Jurkat, Clone E6-1 (cell line): ENCODE measurements at regions not wholly inside any gene's neighbourhood (a gene's known extent, or its start where the extent isn't known, plus 50 kb on each side); places are given as distances from the start of the nearest gene placed in this dataset.

Experiments
- DNase-seq: peaks from one replicate; pipeline ENCODE4 v3.0.0-alpha.2; 2011; ENCODE audit warnings: low read depth, low spot score
- H3K4me3 ChIP-seq: 2 replicates; pipeline ENCODE4 v1.5.1; 2011; ENCODE audit warnings: mild to moderate bottlenecking, low read length, control low read depth, moderate library complexity

- no peak overlapping the region for H3K4me3 ChIP-seq
- no peak for DNase-seq
Observed at GRCh38 chr3:72381584-72381983, 466.7 kb downstream of the SHQ1 start.

GRCh38 chr3:72380711-72381493 lies 467.3 kb downstream of the SHQ1 start:
- no peak for DNase-seq
- H3K4me3 ChIP-seq = no peak overlapping the region

DNA sequence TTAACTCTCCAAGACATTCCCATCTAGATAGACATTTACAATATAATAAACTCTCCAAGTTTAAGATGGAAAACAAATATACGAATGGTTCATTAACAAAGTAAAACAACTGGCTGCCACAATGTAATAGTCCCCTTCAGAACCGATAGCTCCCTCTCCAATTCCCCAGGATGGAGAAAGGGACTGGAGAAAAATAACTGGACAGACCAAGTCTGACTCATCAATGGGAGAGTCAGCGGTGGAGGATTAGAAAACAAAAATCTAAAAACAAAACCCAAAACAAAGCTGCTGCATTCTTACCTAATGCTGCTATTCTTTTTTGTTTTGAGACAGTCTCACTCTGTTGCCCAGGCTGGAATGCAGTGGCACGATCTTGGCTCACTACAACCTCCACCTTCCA lies 468.1 kb downstream of the SHQ1 start:
- no peak for DNase-seq
- no peak overlapping the region for H3K4me3 ChIP-seq

DNA sequence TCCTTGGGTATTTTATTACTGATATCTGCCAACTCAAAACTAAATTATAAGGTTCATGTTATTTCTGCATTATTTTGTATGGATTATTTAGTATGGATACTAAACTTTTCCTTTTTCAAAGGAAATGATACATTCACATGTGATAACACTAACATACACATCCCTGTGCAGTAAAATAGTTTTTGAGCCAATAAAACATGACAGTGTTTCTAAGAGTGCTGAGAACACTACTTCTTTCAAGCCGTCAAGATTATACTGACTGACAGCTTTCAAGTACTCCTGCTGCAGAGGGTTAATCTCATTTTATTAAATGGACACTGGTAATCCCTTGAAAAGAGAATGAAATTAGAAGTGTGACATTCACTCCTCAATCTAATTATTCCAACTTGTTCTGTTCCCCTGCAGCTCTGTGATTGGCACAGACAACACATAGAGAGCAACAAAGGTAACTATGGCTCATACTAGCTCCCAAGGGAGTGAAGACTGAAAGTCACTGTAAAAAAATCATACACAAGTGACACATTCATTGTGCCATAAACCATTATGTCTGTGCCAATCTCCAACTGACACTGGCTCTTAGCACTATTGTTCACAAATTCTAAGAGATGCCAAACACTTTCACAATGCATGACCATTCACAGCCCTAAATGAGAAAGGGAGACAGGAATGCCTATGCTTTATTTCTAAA lies 468.6 kb downstream of the SHQ1 start:
- no peak for DNase-seq
- H3K4me3 ChIP-seq = no peak overlapping the region

DNA sequence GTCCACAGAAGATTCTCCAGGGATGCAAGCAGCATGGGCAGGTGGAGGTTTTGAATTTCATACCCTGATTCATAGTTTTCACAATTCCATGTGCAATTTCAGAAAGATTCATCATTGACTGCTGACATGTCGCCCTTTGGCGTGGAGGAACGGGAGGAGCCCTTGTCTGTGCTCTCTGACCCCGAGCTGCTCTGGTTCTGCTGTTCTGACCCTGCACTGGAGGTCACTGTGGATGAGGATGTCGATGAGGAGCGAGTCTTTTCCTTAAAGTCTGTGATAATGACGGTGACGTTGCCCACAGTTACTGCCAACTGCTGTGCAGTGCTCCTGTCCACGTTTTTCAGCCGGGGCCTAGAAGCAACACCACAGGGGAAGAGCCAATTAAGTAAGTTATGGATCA lies 470.0 kb downstream of the SHQ1 start:
- no peak overlapping the region for H3K4me3 ChIP-seq
- no peak for DNase-seq

GRCh38 chr3:72376956-72377710 lies 471.1 kb downstream of the SHQ1 start:
- no peak overlapping the region for H3K4me3 ChIP-seq
- no peak for DNase-seq

DNA sequence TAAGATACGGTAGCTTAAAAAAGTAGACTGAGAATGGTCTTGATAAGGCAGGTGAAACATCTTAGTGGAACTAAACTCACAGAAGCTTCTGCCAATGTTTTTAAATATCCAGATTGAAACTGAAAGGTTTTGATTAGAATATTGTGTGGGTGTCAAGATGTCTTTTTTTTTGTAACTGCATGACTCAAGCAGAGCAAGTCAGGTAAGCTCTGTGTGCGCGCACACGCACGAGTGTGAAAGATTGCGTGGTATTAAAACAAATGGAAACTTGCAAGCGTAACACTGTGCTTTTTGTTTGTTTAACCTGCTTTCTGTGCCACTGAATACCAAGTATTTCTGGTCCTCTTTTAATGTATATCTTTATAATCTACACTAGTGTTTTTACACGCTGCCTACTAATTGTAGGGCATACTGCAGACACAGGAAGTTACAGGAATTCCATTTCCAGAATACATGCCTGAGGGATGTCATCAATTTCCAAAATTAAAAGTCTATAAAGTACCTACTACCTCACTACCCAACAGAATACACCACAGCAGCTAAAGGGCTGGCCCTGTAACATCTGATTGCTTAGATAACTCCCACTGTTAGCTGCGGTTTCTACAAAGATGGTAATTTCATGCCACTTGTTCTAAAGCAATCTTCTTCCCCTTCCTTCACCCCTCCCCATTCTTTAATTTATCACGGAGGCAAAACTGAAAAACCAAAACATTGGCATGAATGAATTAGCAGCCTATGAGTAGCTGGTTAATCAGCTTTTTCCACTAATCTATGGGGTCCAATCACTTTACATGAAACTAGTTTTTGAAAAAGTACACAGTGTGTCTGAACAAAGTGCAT lies 472.8 kb downstream of the SHQ1 start:
- peak; percentile 82 for DNase-seq
- no peak overlapping the region for H3K4me3 ChIP-seq

GRCh38 chr3:72373139-72373538 lies 475.1 kb downstream of the SHQ1 start:
- no peak overlapping the region for H3K4me3 ChIP-seq
- no peak for DNase-seq

GRCh38 chr3:72372161-72372560 lies 476.1 kb downstream of the SHQ1 start:
- no peak for DNase-seq
- no peak overlapping the region for H3K4me3 ChIP-seq

DNA sequence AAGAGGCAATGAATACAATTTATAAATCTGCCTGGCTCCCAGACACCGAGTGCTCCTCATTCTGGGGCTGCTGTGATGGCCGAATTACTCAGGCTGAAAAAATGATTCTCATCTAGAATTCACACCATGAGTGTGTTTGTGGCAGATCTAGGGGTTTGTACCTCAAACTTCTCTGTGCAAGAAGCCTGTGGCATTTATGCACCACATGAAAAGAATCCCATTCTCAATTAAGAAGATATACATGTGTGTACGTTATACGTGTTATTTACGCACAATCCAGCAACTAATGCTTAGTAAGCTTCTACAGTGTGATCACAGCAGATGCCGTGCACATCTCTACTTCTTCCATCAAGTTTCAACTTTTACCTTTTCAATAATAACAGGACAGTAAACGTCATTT lies 476.8 kb downstream of the SHQ1 start:
- DNase-seq = peak; percentile 69
- no peak overlapping the region for H3K4me3 ChIP-seq

- H3K4me3 ChIP-seq = no peak overlapping the region
Observed at GRCh38 chr3:72370947-72371346, 477.3 kb downstream of the SHQ1 start.

GRCh38 chr3:72369681-72370080 lies 478.6 kb downstream of the SHQ1 start:
- DNase-seq = no peak
- no peak overlapping the region for H3K4me3 ChIP-seq

More at GRCh38 chr3:72370947-72371346, 477.3 kb downstream of the SHQ1 start:
- no peak for DNase-seq

GRCh38 chr3:72368331-72368975 lies 479.8 kb downstream of the SHQ1 start:
- DNase-seq = no peak
- no peak overlapping the region for H3K4me3 ChIP-seq

GRCh38 chr3:72361990-72362389 lies 486.3 kb downstream of the SHQ1 start:
- no peak for DNase-seq
- H3K4me3 ChIP-seq = no peak overlapping the region

- DNase-seq = no peak
- no peak overlapping the region for H3K4me3 ChIP-seq
Observed at GRCh38 chr3:72359743-72360142, 488.5 kb downstream of the SHQ1 start.

GRCh38 chr3:72355168-72355567 lies 493.1 kb downstream of the SHQ1 start:
- no peak overlapping the region for H3K4me3 ChIP-seq
- DNase-seq = no peak

GRCh38 chr3:72354486-72354885 lies 493.8 kb downstream of the SHQ1 start:
- H3K4me3 ChIP-seq = no peak overlapping the region
- no peak for DNase-seq

GRCh38 chr3:72353236-72354128 lies 494.8 kb downstream of the SHQ1 start:
- no peak for DNase-seq
- no peak overlapping the region for H3K4me3 ChIP-seq
